ENCODE measurements at regions not wholly inside any gene's neighbourhood (a gene's known extent, or its start where the extent isn't known, plus 50 kb on each side); places are given as distances from the start of the nearest gene placed in this dataset.

- no peak for DNase-seq (ENCODE audit: low read depth in 1 of 2, low spot score in 1 of 2)
These were observed 104.3 kb upstream of the MAP3K1 start for GRCh38 chr5:56710826-56711590.

GRCh38 chr5:56706504-56706903, 108.8 kb upstream of the MAP3K1 start:
- TF ChIP-seq REST (IDR thresholded peaks at IDR 0.05; ENCODE audit: insufficient replicate concordance, low read depth) (no peak), GABPA (IDR thresholded peaks at IDR 0.05; ENCODE audit: low read depth) (no peak), SPI1 (IDR thresholded peaks at IDR 0.05; ENCODE audit: borderline replicate concordance, low read depth) (no peak), CTCF (IDR thresholded peaks at IDR 0.05; ENCODE audit: insufficient read depth, low read length) (no peak), POLR2AphosphoS5 (IDR thresholded peaks at IDR 0.05; ENCODE audit: low read depth) (no peak)
- no peaks in the 10 kb centered on the region for H3K27me3 ChIP-seq (ENCODE audit: insufficient read depth, poor library complexity, severe bottlenecking)

More at GRCh38 chr5:56710826-56711590, 104.3 kb upstream of the MAP3K1 start:
- H3K4me3 ChIP-seq (replicated peaks; ENCODE audit: insufficient read depth, low read length): no peak overlapping the region
- H3K27ac ChIP-seq (replicated peaks): no peak overlapping the region
- TF ChIP-seq CTCF (IDR thresholded peaks at IDR 0.05; ENCODE audit: insufficient read depth, low read length): no peak
- no peak for TF ChIP-seq GABPA (IDR thresholded peaks at IDR 0.05; ENCODE audit: low read depth)
- TF ChIP-seq REST (IDR thresholded peaks at IDR 0.05; ENCODE audit: insufficient replicate concordance, low read depth): no peak
- no peaks in the 10 kb centered on the region for H3K27me3 ChIP-seq (ENCODE audit: insufficient read depth, poor library complexity, severe bottlenecking)

GRCh38 chr5:56705217-56705616, 110.1 kb upstream of the MAP3K1 start:
- no peak for DNase-seq (ENCODE audit: low read depth in 1 of 2, low spot score in 1 of 2)
- Histone ChIP-seq H3K27ac (replicated peaks) (no peak overlapping the region), H3K27me3 (ENCODE audit: insufficient read depth, poor library complexity, severe bottlenecking) (no peaks in the 10 kb centered on the region), H3K4me3 (replicated peaks; ENCODE audit: insufficient read depth, low read length) (no peak overlapping the region)
- TF ChIP-seq POLR2AphosphoS5 (IDR thresholded peaks at IDR 0.05; ENCODE audit: low read depth) (no peak), REST (IDR thresholded peaks at IDR 0.05; ENCODE audit: insufficient replicate concordance, low read depth) (no peak)

More at GRCh38 chr5:56706504-56706903, 108.8 kb upstream of the MAP3K1 start:
- Histone ChIP-seq H3K4me3 (replicated peaks; ENCODE audit: insufficient read depth, low read length) (no peak overlapping the region), H3K27ac (replicated peaks) (no peak overlapping the region)
- DNase-seq (ENCODE audit: low read depth in 1 of 2, low spot score in 1 of 2): no peak

Data from HL-60 (cell line).